Colonic mucosa (tissue), 4 donors: ENCODE measurements at regions not wholly inside any gene's neighbourhood (a gene's known extent, or its start where the extent isn't known, plus 50 kb on each side); places are given as distances from the start of the nearest gene placed in this dataset.

ENCODE experiments used
- DNase-seq: peaks from one replicate; pipeline ENCODE4 v3.0.0-alpha.2; 2020
- H3K27ac ChIP-seq: fragments of 200-600 bp; one replicate; pipeline ENCODE4 v1.8.0; 2021
- H3K27me3 ChIP-seq: fragments of 200-600 bp; one replicate; pipeline ENCODE4 v1.8.0; 2021
- H3K36me3 ChIP-seq: fragments of 200-600 bp; one replicate; pipeline ENCODE4 v1.8.0; 2021
- H3K4me1 ChIP-seq: fragments of 200-600 bp; one replicate; pipeline ENCODE4 v1.8.0; 2021; ENCODE audit warnings: mild to moderate bottlenecking
- H3K4me3 ChIP-seq: fragments of 200-600 bp; one replicate; pipeline ENCODE4 v1.8.0; 2021
- H3K9ac ChIP-seq, 2 donors: one replicate each; pipeline ENCODE4 v1.7.0; 2013; ENCODE audit warnings: control low read depth in 2 of 2, low read depth in 2 of 2, low read length in 2 of 2
- H3K9me3 ChIP-seq: fragments of 200-600 bp; one replicate; pipeline ENCODE4 v1.8.0; 2021
- CTCF ChIP-seq: fragments of 200-600 bp; IDR thresholded peaks from one replicate; pipeline ENCODE4 v1.8.0; 2022; ENCODE audit warnings: antibody characterized with exemption, mild to moderate bottlenecking
- intact Hi-C: fragments of 100-400 bp; cut with DNase I; formaldehyde crosslinking; loops from one replicate; pipeline ENCODE4 v1.14.1; 2022
- donor health status: healthy.
- donor health status: DM: no; HTN: no; CAD: no.
- donor health status: DM: no; HTN: no; CAD: no.

DNA sequence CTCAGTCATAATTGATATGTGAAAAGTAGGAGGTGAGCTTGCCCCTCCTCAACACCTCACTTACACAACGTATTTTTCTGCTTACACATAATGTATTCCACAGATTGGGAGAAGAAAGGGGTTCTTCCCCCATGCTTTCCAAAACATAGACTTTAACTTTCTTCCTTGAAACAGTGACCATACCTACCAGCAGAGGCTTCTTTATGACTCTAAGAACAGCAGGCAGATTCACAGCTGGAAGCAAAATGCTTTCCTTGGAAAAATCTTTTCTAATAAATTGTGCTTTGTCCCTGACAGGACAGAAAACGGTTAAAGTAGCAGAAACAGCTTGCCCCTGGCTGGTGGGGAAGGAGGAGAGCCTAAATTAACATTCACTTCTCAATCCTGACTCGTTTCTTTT lies 629.1 kb upstream of the IMPG1 start:
- no peak for TF ChIP-seq CTCF
- Histone ChIP-seq H3K4me3 (no peak overlapping the region), H3K36me3 (no peaks in the 10 kb centered on the region), H3K9ac (no peak overlapping the region), H3K9me3 (no peaks in the 10 kb centered on the region), H3K27me3 (no peaks in the 10 kb centered on the region), H3K4me1 (no peaks in the 10 kb centered on the region), H3K27ac (no peak overlapping the region)
- no peak for DNase-seq
- intact Hi-C loops: no loop called here

DNA sequence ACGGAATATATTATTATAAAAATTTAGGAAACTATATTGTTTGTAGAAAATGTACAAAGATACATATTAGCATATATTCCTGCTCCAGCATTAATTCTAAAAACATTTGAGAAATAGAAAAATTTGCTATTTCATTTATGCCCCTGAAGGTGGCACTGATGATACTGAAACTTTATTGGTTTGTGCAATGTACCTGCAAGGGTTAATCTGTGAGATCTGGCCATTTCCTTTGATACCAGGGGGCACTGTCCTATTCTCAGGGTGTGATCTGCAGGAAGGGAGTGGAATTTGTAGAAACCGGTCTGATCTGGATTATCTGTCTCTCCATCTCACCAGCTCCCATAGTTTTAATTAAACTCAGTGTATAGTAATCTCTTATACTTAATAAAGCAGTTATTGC lies 625.1 kb upstream of the IMPG1 start:
- no peaks in the 10 kb centered on the region for H3K36me3 ChIP-seq
- no peak for TF ChIP-seq CTCF
- H3K4me1 ChIP-seq: no peaks in the 10 kb centered on the region
- no peak overlapping the region for H3K4me3 ChIP-seq
- H3K9ac ChIP-seq: no peak overlapping the region
- no peak overlapping the region for H3K27ac ChIP-seq
- no peaks in the 10 kb centered on the region for H3K9me3 ChIP-seq
- intact Hi-C loops: no loop called here
- no peaks in the 10 kb centered on the region for H3K27me3 ChIP-seq
- DNase-seq: no peak

DNA sequence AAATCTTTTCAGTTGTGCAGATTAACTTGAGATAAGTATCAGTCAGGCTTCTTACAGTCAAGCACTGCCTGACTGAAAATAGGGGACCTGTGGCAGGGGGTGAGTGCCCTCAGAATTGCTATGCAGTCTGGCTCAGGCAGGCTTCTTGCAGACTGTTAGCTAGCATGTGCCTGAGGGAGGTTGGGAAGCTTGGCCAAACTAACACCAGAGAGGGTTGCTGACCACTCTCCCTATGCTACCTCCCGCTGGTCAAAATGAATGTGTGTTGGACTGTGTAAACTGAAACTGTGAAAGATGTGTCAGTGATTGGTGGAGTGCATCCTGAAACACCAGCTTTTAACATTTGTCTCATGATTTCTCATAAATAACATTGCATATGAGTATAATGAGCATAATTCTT lies 622.3 kb upstream of the IMPG1 start:
- no peak for TF ChIP-seq CTCF
- Histone ChIP-seq H3K36me3 (no peaks in the 10 kb centered on the region), H3K4me3 (no peak overlapping the region), H3K27me3 (no peaks in the 10 kb centered on the region), H3K9ac (no peak overlapping the region), H3K9me3 (no peaks in the 10 kb centered on the region), H3K27ac (no peak overlapping the region), H3K4me1 (no peaks in the 10 kb centered on the region)
- intact Hi-C loops: no loop called here
- DNase-seq: no peak

DNA sequence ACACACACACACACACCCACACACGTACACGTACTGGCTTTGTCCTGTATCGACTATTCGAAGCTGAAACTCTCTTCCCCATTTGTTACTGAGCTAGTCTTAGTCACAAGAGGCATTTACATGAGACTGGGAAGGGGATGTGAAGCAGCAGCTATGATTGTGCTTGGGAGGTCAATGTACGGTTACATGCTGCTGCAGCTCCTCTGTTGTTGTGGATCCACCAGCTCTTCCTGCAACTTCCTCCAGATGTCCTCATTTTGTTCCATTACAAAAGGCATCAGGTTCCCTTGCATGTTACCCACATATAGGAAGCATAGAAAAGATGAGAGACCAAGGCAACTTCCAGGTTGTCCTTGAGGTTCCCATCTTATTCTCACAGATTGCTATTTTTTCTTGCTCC lies 612.4 kb upstream of the IMPG1 start:
- H3K27ac ChIP-seq: no peak overlapping the region
- no peak for TF ChIP-seq CTCF
- no peaks in the 10 kb centered on the region for H3K36me3 ChIP-seq
- no peak overlapping the region for H3K4me3 ChIP-seq
- intact Hi-C loops: loop anchor here (5.0 kb wide), 1 partner anchor 177 kb away; no protein-coding TSS in a partner anchor
- no peaks in the 10 kb centered on the region for H3K9me3 ChIP-seq
- no peak overlapping the region for H3K9ac ChIP-seq
- H3K4me1 ChIP-seq: no peaks in the 10 kb centered on the region
- H3K27me3 ChIP-seq: no peaks in the 10 kb centered on the region
- DNase-seq: no peak

DNA sequence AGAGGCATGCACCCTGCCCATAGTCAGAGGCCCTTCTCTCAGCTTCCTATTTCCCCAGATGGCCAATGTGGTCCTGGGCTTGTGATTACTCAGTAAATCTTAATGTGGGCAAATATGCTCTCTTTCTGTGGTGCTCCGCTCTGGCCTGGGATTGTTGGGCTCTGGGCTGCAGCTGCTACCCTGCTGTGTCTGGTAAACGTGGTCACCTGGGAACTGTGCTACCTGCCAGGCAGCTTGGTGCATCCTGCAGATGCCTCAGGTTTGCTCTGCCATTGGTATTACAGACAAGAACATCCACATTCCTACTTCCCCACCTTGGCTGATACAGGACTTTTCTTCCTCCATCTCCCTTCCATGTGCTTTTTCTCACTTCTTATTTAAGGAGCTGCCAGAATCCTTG lies 611.5 kb upstream of the IMPG1 start:
- Histone ChIP-seq H3K36me3 (no peaks in the 10 kb centered on the region), H3K4me1 (no peaks in the 10 kb centered on the region), H3K9me3 (no peaks in the 10 kb centered on the region), H3K27me3 (no peaks in the 10 kb centered on the region), H3K4me3 (no peak overlapping the region), H3K9ac (no peak overlapping the region), H3K27ac (no peak overlapping the region)
- intact Hi-C loops: no loop called here
- TF ChIP-seq CTCF: no peak
- DNase-seq: no peak

GRCh38 chr6:76682842-76683241 lies 610.4 kb upstream of the IMPG1 start:
- Histone ChIP-seq H3K27ac (no peak overlapping the region), H3K9ac (no peak overlapping the region), H3K27me3 (no peaks in the 10 kb centered on the region), H3K36me3 (no peaks in the 10 kb centered on the region), H3K9me3 (no peaks in the 10 kb centered on the region), H3K4me1 (no peaks in the 10 kb centered on the region), H3K4me3 (no peak overlapping the region)
- DNase-seq: no peak
- intact Hi-C loops: no loop called here
- TF ChIP-seq CTCF: peak; percentile 39
